OCI-M2 (cell line): ENCODE measurements at regions not wholly inside any gene's neighbourhood (a gene's known extent, or its start where the extent isn't known, plus 50 kb on each side); places are given as distances from the start of the nearest gene placed in this dataset.

Source experiments
- DNase-seq: peaks from one replicate; lab custom pipeline; 2025; ENCODE audit not compliant: unreplicated experiment; lab: John Stamatoyannopoulos, UW

- no peak for DNase-seq
Observed at GRCh38 chr12:75844049-75844770, 187.4 kb downstream of the PHLDA1 start.

DNA sequence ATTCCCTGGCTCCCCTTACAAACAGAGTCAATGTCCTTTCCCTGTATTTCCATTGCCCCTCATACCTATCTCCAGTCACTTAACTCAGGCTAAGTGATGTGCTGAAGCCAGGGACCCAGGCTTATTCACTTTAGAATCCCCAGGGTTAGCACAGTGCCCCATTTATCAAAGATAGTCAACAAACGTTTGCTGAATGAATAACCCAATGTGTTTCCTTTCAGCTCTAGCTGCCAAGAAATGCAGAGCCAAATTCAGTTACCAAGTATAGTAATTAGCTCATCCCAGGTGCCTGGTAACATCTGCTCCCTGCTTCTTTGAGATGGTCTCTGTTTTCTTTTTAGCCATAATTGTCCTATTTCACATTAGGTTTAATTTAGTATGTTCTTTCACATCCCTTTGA lies 189.5 kb downstream of the PHLDA1 start:
- DNase-seq: no peak

GRCh38 chr12:75840994-75841355 lies 190.6 kb downstream of the PHLDA1 start:
- DNase-seq: no peak

GRCh38 chr12:75838309-75838708 lies 193.3 kb downstream of the PHLDA1 start:
- DNase-seq: no peak

DNA sequence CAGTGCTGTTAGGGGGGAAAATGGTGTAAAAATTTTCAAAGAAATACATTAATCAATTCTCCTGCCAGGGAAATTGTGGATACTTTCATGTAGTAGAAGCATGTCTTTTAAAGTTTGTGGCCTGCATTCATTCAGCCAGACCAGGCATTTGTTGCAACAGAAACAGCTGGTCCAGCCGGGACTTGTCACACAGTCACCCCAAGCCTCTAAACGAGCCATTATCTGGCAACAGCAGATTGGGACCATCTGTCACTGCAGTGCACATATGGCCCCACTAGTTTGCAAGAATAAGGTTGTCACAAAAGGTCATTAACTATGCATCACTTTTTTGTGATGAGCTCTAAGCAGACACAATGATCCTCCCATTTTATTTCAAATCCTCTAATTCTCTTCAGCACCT lies 193.9 kb downstream of the PHLDA1 start:
- DNase-seq: no peak

DNA sequence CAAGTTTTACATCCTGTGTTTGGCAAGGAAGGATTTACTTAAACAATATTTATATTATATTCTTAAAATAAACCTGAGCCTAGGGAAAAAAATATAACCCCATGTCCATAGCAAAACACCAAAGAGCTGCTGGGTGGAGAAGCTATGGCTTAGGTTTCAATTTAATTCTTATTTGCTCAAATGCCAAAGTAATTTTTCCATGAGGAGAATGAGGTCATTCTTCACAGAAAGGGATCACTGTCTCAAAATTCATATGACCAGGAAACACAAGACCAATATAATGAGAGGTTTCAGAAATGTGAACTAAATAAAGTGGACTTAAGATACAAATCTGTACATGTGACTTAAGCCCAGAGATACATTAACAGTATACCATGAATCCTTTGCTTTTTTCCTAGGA lies 195.0 kb downstream of the PHLDA1 start:
- DNase-seq: no peak

DNA sequence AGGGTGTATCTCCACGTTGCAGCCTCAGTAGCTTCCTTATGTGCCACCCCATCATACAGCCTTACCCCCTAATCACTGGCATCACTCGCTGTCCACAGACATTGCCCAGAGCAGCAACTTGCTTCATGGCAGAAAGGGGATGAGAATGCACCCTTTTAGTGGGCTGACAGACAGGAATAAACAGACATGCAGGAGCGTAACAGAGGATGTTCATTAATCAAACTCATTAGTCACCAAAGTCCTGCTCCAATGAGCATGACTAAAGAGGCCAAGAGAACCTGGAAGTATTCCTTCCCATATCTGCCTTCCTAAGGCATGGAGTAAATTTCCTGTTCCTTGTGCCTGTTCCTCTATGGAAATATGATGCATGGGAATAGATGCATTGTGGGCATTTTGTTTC lies 197.0 kb downstream of the PHLDA1 start:
- DNase-seq: no peak

DNA sequence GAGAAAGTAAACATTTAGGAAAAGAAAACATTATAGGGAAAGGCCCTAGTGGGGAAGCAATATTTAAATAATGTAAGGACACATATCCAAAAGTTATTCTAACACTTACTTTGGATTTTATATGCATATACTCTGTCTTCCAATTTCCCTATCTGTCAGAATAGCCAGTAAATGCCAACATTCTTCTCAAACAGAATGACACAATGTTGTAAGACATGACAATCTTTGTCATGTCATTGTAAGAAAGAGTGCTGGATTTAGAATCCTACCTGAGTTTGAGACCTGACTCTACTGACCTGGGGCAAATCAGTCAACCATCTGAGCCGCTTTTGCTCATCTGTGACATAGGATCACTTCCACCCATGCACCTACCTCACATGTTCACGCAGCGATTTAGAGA lies 198.3 kb downstream of the PHLDA1 start:
- DNase-seq: no peak

DNA sequence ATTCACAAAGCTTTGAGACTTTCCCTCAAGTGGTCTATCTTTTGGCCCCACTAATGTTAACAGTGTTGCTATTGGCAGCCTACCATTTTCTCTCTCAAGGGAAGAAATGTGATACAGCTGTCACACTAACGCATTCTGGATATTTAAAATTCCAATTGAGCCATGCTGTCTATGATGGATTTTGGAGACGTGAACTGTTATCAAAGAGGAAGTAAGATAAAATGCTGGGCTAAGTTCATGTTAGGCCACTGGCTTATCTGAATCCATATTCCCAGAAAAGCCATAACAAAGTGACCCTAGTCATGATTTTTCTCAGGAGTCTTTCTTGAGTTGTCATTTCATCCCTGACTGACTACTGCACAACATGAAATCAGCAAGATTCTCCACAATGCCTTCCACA lies 200.2 kb downstream of the PHLDA1 start:
- DNase-seq: no peak

- no peak for DNase-seq
Observed at GRCh38 chr12:75827061-75827460, 204.5 kb downstream of the PHLDA1 start.

GRCh38 chr12:75825686-75826085 lies 205.9 kb downstream of the PHLDA1 start:
- no peak for DNase-seq

DNA sequence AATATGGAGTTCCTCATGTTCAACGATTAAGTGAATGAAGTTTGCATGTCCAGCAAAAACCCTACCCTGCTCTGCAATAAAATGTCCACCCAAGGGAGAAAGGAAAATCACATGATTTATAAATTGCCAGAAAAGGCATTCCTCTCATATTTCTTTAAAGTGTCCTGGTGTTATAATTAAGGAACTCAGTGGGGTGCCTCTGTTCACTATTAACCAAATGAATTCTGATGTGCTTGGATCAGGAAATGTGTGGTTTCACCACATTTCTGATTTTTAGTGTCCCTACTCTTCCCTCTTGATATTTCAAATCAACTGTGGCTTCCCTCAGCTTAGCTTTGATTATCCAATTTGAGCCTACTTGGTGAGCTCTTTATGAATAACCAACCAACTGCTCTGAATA lies 208.1 kb downstream of the PHLDA1 start:
- no peak for DNase-seq

DNA sequence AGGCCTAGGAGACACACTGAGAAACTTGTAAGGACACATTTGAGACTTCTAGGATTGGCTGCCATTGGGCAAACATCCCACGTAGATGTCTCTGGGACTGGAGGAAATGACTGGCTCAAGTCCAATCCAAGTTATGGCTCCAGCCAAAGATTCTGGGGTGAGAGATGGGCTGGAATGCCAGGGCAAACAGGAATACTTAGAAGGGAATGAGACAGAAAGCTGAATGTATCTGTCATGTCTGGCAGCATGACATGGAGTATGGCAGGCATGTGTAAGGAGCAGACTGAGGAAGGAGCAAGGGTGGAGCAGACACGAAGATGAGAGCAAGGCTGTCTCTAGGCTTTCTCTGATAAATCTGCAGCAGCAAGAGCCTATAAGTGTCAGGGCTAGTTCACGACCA lies 209.2 kb downstream of the PHLDA1 start:
- no peak for DNase-seq

DNA sequence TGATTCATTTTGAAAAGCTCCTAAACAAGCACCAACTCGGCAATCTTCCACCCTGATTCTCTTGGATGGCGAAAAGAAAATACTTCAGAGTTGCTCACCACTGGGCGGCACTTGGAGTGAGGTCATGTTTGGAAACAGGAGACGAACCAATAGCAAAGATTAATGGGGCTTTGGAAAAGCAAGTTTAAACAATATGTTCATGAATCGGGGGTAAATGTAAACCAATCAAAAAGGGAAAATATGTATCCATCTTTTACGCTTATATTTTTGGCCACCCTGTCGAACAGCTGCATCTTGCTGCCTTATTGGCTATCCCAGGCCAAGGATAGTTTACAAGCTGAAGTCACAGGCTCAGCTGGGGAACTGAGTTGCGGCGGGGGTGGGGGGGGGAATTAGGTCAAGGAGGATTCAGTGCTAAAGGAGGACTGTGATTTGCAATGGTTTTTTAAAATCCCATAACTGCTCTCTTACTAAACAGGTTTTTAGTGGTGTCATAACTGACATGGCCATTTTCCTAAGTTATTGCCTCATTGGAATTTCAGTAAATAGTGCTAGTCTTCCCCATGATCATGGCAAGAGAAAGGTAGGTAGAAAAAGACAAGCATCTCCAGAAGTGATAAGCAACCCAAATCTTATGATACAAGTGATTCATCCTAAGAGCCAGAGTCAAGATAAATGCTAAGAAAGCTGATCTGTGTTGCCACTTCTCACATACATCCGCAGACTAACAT lies 210.6 kb downstream of the PHLDA1 start:
- no peak for DNase-seq

- no peak for DNase-seq
Observed at GRCh38 chr12:75820071-75820470, 211.5 kb downstream of the PHLDA1 start.

- no peak for DNase-seq
Observed at GRCh38 chr12:75819512-75819911, 212.1 kb downstream of the PHLDA1 start.

- DNase-seq: no peak
Observed at GRCh38 chr12:75818863-75819262, 212.7 kb downstream of the PHLDA1 start.

GRCh38 chr12:75816897-75817296 lies 214.7 kb downstream of the PHLDA1 start:
- DNase-seq: no peak

- no peak for DNase-seq
Observed at GRCh38 chr12:75815756-75816155, 215.8 kb downstream of the PHLDA1 start.

DNA sequence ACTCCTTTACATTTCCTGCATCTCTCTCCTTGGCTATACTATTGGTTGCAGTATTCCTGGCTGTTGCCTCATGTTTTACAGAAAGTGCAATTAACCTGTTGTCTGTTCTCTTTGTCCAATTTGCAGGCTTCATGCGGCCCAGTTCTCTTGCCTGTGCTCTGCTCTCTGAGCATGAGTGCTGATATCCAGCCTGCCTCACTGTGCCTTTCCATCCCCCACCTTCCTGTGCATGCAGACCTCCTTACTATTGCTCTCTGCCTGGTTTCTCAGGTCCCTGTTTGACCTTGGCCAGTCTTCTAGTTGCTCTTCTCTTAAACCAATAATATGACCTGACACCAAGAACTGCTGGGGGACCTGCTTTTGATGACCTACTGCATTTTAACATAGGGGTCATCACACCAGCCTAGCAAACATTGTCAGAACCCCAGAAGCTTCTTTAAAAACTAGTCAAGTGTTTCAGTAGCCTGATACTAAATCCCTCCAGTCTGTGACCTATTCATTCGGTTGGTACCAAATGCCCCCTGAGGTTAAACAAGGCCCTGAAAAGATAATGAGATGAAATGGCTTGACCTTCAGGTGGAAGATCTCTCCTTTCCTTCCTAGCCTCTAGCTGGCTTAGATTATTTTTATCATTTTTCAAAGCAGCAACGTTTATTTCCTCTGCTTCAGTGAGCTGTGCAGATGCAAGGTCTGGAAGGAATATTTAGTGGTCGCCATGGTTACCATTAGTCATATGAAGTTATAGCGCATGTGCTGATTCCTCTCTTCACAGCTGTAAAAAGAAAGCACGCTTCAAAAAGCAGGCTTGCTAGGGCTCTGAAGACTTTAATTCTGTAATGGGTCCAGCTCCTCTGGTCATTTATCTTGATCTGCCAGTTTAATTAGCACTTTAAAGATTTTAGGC lies 216.5 kb downstream of the PHLDA1 start:
- no peak for DNase-seq

DNA sequence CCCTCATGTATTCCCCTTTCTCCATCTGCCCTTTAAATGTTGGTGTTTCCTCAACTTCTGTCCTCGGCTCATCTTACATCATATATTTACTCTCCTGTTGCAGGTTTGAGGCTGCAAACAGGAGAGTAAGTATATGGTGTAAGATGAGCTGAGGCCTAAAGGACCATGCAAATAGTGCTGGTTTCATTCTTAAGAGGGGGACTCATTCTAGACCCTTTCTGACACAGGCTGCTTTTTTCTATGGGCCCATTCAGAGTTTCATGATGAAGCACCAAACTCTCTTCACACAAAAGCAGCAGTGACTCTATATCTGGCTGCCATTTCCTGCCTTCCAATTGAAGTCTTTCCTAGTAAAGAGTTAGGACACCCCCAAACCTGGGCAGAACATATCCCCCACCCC lies 218.5 kb downstream of the PHLDA1 start:
- no peak for DNase-seq
